ENCODE measurements at regions not wholly inside any gene's neighbourhood (a gene's known extent, or its start where the extent isn't known, plus 50 kb on each side); places are given as distances from the start of the nearest gene placed in this dataset.
"Not testable (repeated sequence)": the region's sequence is repeated elsewhere in the genome, so short reads cannot be mapped to it uniquely, and the experiment has no call there.

- Histone ChIP-seq H3K79me2 (ENCODE audit: insufficient read depth, low read length) (no peaks in the 10 kb centered on the region), H3K4me3 (ENCODE audit: insufficient read depth, low read depth, low read length) (no peak overlapping the region), H3K27ac (ENCODE audit: low read depth, low read length) (no peak overlapping the region), H3K4me1 (ENCODE audit: insufficient read depth, low read length) (no peaks in the 10 kb centered on the region), H4K20me1 (ENCODE audit: insufficient read depth, low read length) (no peaks in the 10 kb centered on the region), H3K9me3 (ENCODE audit: insufficient read depth, low read depth, low read length) (peaks cover 6% of the 10 kb centered on the region), H3K9ac (ENCODE audit: low read length) (no peak overlapping the region), H3K4me2 (ENCODE audit: low read length) (no peak overlapping the region), H2AFZ (ENCODE audit: low read depth, low read length) (no peak overlapping the region), H3K27me3 (ENCODE audit: insufficient read depth, low read length) (no peaks in the 10 kb centered on the region), H3K36me3 (ENCODE audit: insufficient read depth, low read length) (no peaks in the 10 kb centered on the region)
- Mint-ChIP-seq H3K4me3 (ENCODE audit: unreplicated experiment) (no peak overlapping the region), H3K27ac (ENCODE audit: unreplicated experiment) (no peak overlapping the region), H3K27me3 (ENCODE audit: low read depth, unreplicated experiment) (no peaks in the 10 kb centered on the region), H3K9me3 (ENCODE audit: unreplicated experiment) (peaks cover 11% of the 10 kb centered on the region), H3K36me3 (ENCODE audit: low read depth, unreplicated experiment) (peaks cover 2% of the 10 kb centered on the region), H3K4me1 (ENCODE audit: low read depth, unreplicated experiment) (no peaks in the 10 kb centered on the region)
- TF ChIP-seq EZH2 (IDR thresholded peaks at IDR 0.05; ENCODE audit: insufficient read depth, low read length), result no peak
- no peak for TF ChIP-seq CTCF (IDR thresholded peaks at IDR 0.05; ENCODE audit: insufficient read depth, low read depth, low read length)
- DNase-seq (ENCODE audit: low read depth) (no peak), FAIRE-seq (no peak)
Measured at GRCh38 chr16:35795361-35796029, 2336.1 kb downstream of the TP53TG3F start.

- no peaks in the 10 kb centered on the region for H3K4me1 ChIP-seq (ENCODE audit: insufficient read depth, low read length)
- DNase-seq (ENCODE audit: low read depth) (no peak), FAIRE-seq (no peak)
- H3K27ac Mint-ChIP-seq (ENCODE audit: unreplicated experiment), result no peak overlapping the region
- H3K79me2 ChIP-seq (ENCODE audit: insufficient read depth, low read length), result no peaks in the 10 kb centered on the region
- peaks cover 8% of the 10 kb centered on the region for H3K9me3 Mint-ChIP-seq (ENCODE audit: unreplicated experiment)
- peaks cover 2% of the 10 kb centered on the region for H3K36me3 Mint-ChIP-seq (ENCODE audit: low read depth, unreplicated experiment)
- H3K4me1 Mint-ChIP-seq (ENCODE audit: low read depth, unreplicated experiment), result no peaks in the 10 kb centered on the region
- H3K4me3 ChIP-seq (ENCODE audit: insufficient read depth, low read depth, low read length), result no peak overlapping the region
- no peak overlapping the region for H3K4me3 Mint-ChIP-seq (ENCODE audit: unreplicated experiment)
- TF ChIP-seq EZH2 (IDR thresholded peaks at IDR 0.05; ENCODE audit: insufficient read depth, low read length) (no peak), CTCF (IDR thresholded peaks at IDR 0.05; ENCODE audit: insufficient read depth, low read depth, low read length) (no peak)
- no peaks in the 10 kb centered on the region for H3K27me3 Mint-ChIP-seq (ENCODE audit: low read depth, unreplicated experiment)
- H3K9me3 ChIP-seq (ENCODE audit: insufficient read depth, low read depth, low read length), result peaks cover 4% of the 10 kb centered on the region
- H3K4me2 ChIP-seq (ENCODE audit: low read length), result no peak overlapping the region
- no peaks in the 10 kb centered on the region for H4K20me1 ChIP-seq (ENCODE audit: insufficient read depth, low read length)
- H3K9ac ChIP-seq (ENCODE audit: low read length), result no peak overlapping the region
- no peak overlapping the region for H2AFZ ChIP-seq (ENCODE audit: low read depth, low read length)
- no peaks in the 10 kb centered on the region for H3K27me3 ChIP-seq (ENCODE audit: insufficient read depth, low read length)
- no peaks in the 10 kb centered on the region for H3K36me3 ChIP-seq (ENCODE audit: insufficient read depth, low read length)
- no peak overlapping the region for H3K27ac ChIP-seq (ENCODE audit: low read depth, low read length)
Measured at GRCh38 chr16:35797811-35798210, 2338.4 kb downstream of the TP53TG3F start.

- H3K27ac Mint-ChIP-seq (ENCODE audit: unreplicated experiment), result no peak overlapping the region
- H3K4me3 Mint-ChIP-seq (ENCODE audit: unreplicated experiment), result no peak overlapping the region
- H3K79me2 ChIP-seq (ENCODE audit: insufficient read depth, low read length), result no peaks in the 10 kb centered on the region
- H4K20me1 ChIP-seq (ENCODE audit: insufficient read depth, low read length), result no peaks in the 10 kb centered on the region
- H3K4me3 ChIP-seq (ENCODE audit: insufficient read depth, low read depth, low read length), result no peak overlapping the region
- H3K4me1 Mint-ChIP-seq (ENCODE audit: low read depth, unreplicated experiment), result no peaks in the 10 kb centered on the region
- H3K27me3 ChIP-seq (ENCODE audit: insufficient read depth, low read length), result no peaks in the 10 kb centered on the region
- H3K9me3 ChIP-seq (ENCODE audit: insufficient read depth, low read depth, low read length), result peaks cover 4% of the 10 kb centered on the region
- H3K36me3 ChIP-seq (ENCODE audit: insufficient read depth, low read length), result no peaks in the 10 kb centered on the region
- no peak overlapping the region for H3K27ac ChIP-seq (ENCODE audit: low read depth, low read length)
- H3K36me3 Mint-ChIP-seq (ENCODE audit: low read depth, unreplicated experiment), result no peaks in the 10 kb centered on the region
- no peak overlapping the region for H2AFZ ChIP-seq (ENCODE audit: low read depth, low read length)
- no peak overlapping the region for H3K9ac ChIP-seq (ENCODE audit: low read length)
- DNase-seq (ENCODE audit: low read depth) (no peak), FAIRE-seq (no peak)
- no peaks in the 10 kb centered on the region for H3K27me3 Mint-ChIP-seq (ENCODE audit: low read depth, unreplicated experiment)
- H3K9me3 Mint-ChIP-seq (ENCODE audit: unreplicated experiment), result peaks cover 4% of the 10 kb centered on the region
- H3K4me2 ChIP-seq (ENCODE audit: low read length), result no peak overlapping the region
- no peaks in the 10 kb centered on the region for H3K4me1 ChIP-seq (ENCODE audit: insufficient read depth, low read length)
- no peak for TF ChIP-seq CTCF (IDR thresholded peaks at IDR 0.05; ENCODE audit: insufficient read depth, low read depth, low read length)
- no peak for TF ChIP-seq EZH2 (IDR thresholded peaks at IDR 0.05; ENCODE audit: insufficient read depth, low read length)
Measured at GRCh38 chr16:35798885-35799426, 2339.5 kb downstream of the TP53TG3F start.

GRCh38 chr16:35804465-35804864 lies 2345.1 kb downstream of the TP53TG3F start:
- H3K4me3 Mint-ChIP-seq (ENCODE audit: unreplicated experiment); H3K79me2 ChIP-seq (ENCODE audit: insufficient read depth, low read length); H4K20me1 ChIP-seq (ENCODE audit: insufficient read depth, low read length); H3K9me3 ChIP-seq (ENCODE audit: insufficient read depth, low read depth, low read length); H3K9ac ChIP-seq (ENCODE audit: low read length); H3K36me3 Mint-ChIP-seq (ENCODE audit: low read depth, unreplicated experiment); H3K27ac Mint-ChIP-seq (ENCODE audit: unreplicated experiment); H3K4me1 ChIP-seq (ENCODE audit: insufficient read depth, low read length); H3K36me3 ChIP-seq (ENCODE audit: insufficient read depth, low read length); DNase-seq (ENCODE audit: low read depth); H3K27me3 ChIP-seq (ENCODE audit: insufficient read depth, low read length); FAIRE-seq; H3K27me3 Mint-ChIP-seq (ENCODE audit: low read depth, unreplicated experiment); H3K27ac ChIP-seq (ENCODE audit: low read depth, low read length); H3K4me2 ChIP-seq (ENCODE audit: low read length); H3K4me1 Mint-ChIP-seq (ENCODE audit: low read depth, unreplicated experiment); H3K4me3 ChIP-seq (ENCODE audit: insufficient read depth, low read depth, low read length); H2AFZ ChIP-seq (ENCODE audit: low read depth, low read length); H3K9me3 Mint-ChIP-seq (ENCODE audit: unreplicated experiment): not testable (repeated sequence)

Data from astrocyte (in vitro differentiated cells and primary cell).